Neural cell (in vitro differentiated cells): ENCODE measurements at regions not wholly inside any gene's neighbourhood (a gene's known extent, or its start where the extent isn't known, plus 50 kb on each side); places are given as distances from the start of the nearest gene placed in this dataset.
"Not testable (repeated sequence)": the region's sequence is repeated elsewhere in the genome, so short reads cannot be mapped to it uniquely, and the experiment has no call there.

Experiments used
- H2AFZ ChIP-seq: fragments of 200-600, 300-800 bp; sonication (generic), shearing (Covaris generic); 2 replicates; pipeline ENCODE4 v1.6.0; 2014; ENCODE audit warnings: low read depth, mild to moderate bottlenecking, antibody characterized with exemption, low read length, moderate library complexity
- H3F3A ChIP-seq: fragments of 200-600 bp; shearing (Covaris generic); 2 replicates; pipeline ENCODE4 v1.6.1; 2016; ENCODE audit warnings: mild to moderate bottlenecking, moderate library complexity, mixed read lengths, antibody characterized with exemption, low read length; ENCODE audit not compliant: insufficient read depth, poor library complexity, severe bottlenecking
- H3K27ac ChIP-seq: fragments of 200-600, 300-800 bp; sonication (generic), shearing (Covaris generic); 2 replicates; pipeline ENCODE4 v1.5.1; 2014; ENCODE audit warnings: mild to moderate bottlenecking, low read length, moderate library complexity
- H3K27me3 ChIP-seq: fragments of 300-800, 200-600 bp; sonication (generic), shearing (Covaris generic); 2 replicates; pipeline ENCODE4 v1.6.0; 2014; ENCODE audit warnings: mild to moderate bottlenecking, low read depth, low read length, moderate library complexity; ENCODE audit not compliant: insufficient read depth
- H3K36me3 ChIP-seq: fragments of 300-800, 200-600 bp; sonication (generic), shearing (Covaris generic); 2 replicates; pipeline ENCODE4 v1.5.1; 2014; ENCODE audit warnings: mild to moderate bottlenecking, antibody characterized with exemption, low read length, moderate library complexity; ENCODE audit not compliant: insufficient read depth
- H3K4me2 ChIP-seq: fragments of 300-800, 200-600 bp; sonication (generic), shearing (Covaris generic); 2 replicates; pipeline ENCODE4 v1.6.0; 2014; ENCODE audit warnings: mild to moderate bottlenecking, low read length
- H3K4me3 ChIP-seq: fragments of 300-800, 200-600 bp; sonication (generic), shearing (Covaris generic); 2 replicates; pipeline ENCODE4 v1.5.1; 2014; ENCODE audit warnings: mild to moderate bottlenecking, low read length, moderate library complexity
- H3K79me2 ChIP-seq: fragments of 200-600 bp; shearing (Covaris generic); replicated peaks from 2 replicates; pipeline ENCODE4 v1.6.0; 2014; ENCODE audit warnings: mild to moderate bottlenecking, low read length, moderate library complexity; ENCODE audit not compliant: insufficient read depth
- H3K9ac ChIP-seq: fragments of 300-800, 200-600 bp; sonication (generic), shearing (Covaris generic); 2 replicates; pipeline ENCODE4 v1.6.1; 2016; ENCODE audit warnings: mild to moderate bottlenecking, low read length, mixed read lengths
- H3K9me2 ChIP-seq: fragments of 200-600 bp; shearing (Covaris generic); 2 replicates; pipeline ENCODE4 v1.6.1; 2016; ENCODE audit warnings: mild to moderate bottlenecking, low read length, mixed read lengths; ENCODE audit not compliant: insufficient read depth
- H3K9me3 ChIP-seq: fragments of 200-600, 300-800 bp; sonication (generic), shearing (Covaris generic); 2 replicates; pipeline ENCODE4 v1.6.1; 2016; ENCODE audit warnings: mild to moderate bottlenecking, mixed run types, low read length, moderate library complexity, mixed read lengths
- H4K20me1 ChIP-seq: fragments of 200-600 bp; shearing (Covaris generic); 2 replicates; pipeline ENCODE4 v1.6.1; 2016; ENCODE audit warnings: mild to moderate bottlenecking, mixed run types; ENCODE audit not compliant: insufficient read depth
- EP300 ChIP-seq: fragments of 450-650 bp; conservative IDR thresholded peaks from 2 replicates; pipeline ENCODE4 v1.6.1; 2014; ENCODE audit warnings: antibody characterized with exemption, mild to moderate bottlenecking, moderate library complexity; ENCODE audit not compliant: poor library complexity, severe bottlenecking
- EZH2 ChIP-seq: fragments of 200-600, 300-800 bp; shearing (Covaris generic), sonication (generic); IDR thresholded peaks from 2 replicates; pipeline ENCODE4 v1.6.1; 2014; ENCODE audit warnings: antibody characterized with exemption, low read length, borderline replicate concordance, mild to moderate bottlenecking; ENCODE audit not compliant: insufficient read depth, poor library complexity, severe bottlenecking
- MXI1 ChIP-seq: fragments of 450-650 bp; conservative IDR thresholded peaks from 2 replicates; pipeline ENCODE4 v1.6.1; 2014; ENCODE audit warnings: antibody characterized with exemption, mild to moderate bottlenecking; ENCODE audit not compliant: poor library complexity, severe bottlenecking
- POLR2AphosphoS5 ChIP-seq: IDR thresholded peaks from 2 replicates; pipeline ENCODE4 v1.6.1; 2012
- RAD21 ChIP-seq: fragments of 450-650 bp; conservative IDR thresholded peaks from 2 replicates; pipeline ENCODE4 v1.6.1; 2014; ENCODE audit warnings: antibody characterized with exemption, mild to moderate bottlenecking, moderate library complexity
- SMC3 ChIP-seq: fragments of 450-650 bp; conservative IDR thresholded peaks from 2 replicates; pipeline ENCODE4 v1.6.1; 2014; ENCODE audit warnings: antibody characterized with exemption, mild to moderate bottlenecking, moderate library complexity; ENCODE audit not compliant: poor library complexity
- TAF1 ChIP-seq: IDR thresholded peaks from 2 replicates; pipeline ENCODE4 v1.6.1; 2012; ENCODE audit warnings: low read depth
- TF ChIP-seq, protein P1 (sequence below): IDR thresholded peaks from 2 replicates; pipeline ENCODE4 v1.6.1; 2012; ENCODE audit warnings: borderline replicate concordance
- TF ChIP-seq, protein P2 (sequence below): fragments of 450-650 bp; IDR thresholded peaks from 2 replicates; pipeline ENCODE4 v1.5.1; 2014; ENCODE audit warnings: antibody characterized with exemption, mild to moderate bottlenecking, moderate library complexity; ENCODE audit not compliant: poor library complexity, severe bottlenecking

DNA sequence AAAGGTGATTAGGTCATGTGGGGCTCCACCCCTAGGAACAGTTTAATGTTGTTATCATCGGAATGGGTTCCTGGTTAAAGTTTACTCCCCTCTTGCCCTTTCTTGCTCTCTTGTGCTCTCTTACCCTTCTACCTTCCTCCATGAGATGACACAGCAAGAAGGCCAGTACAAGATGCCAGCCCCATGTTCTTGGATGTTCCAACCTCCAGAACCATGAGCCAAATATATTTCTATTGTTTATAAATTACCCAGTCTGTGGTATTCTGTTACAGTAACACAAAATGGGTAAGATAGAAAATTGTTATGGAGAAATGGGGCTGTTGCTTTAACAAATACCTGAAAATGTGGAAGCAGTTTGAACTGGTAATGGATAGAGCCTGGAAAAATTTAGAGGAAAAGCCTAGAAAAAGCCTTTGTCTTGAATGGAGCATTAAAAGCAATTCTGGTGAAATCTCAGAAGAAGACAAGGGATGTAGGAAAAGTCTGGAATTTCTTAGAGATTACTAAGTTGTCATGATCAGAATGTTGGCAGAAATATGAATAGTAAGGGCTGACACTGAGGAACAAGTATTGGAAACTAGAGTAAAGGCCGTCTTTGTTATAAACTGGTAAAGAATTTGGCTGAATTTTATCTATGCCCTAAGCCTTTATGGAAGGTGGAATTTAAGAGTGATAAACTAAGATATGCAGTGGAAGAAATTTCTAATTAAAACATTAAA, 53.5 kb upstream of the TSC22D1 start:
- TF ChIP-seq POLR2AphosphoS5 = no peak
- TF ChIP-seq EZH2 = no peak
- no peak for TF ChIP-seq TAF1
- no peak for TF ChIP-seq RAD21
- Histone ChIP-seq H4K20me1 (no peaks in the 10 kb centered on the region), H3K79me2 (no peaks in the 10 kb centered on the region), H3K9ac (no peak overlapping the region), H3K9me2 (no peaks in the 10 kb centered on the region), H3K4me3 (no peak overlapping the region), H2AFZ (no peak overlapping the region), H3K27ac (no peak overlapping the region), H3K4me2 (no peak overlapping the region), H3K36me3 (no peaks in the 10 kb centered on the region), H3F3A (no peaks in the 10 kb centered on the region), H3K27me3 (no peaks in the 10 kb centered on the region), H3K9me3 (no peaks in the 10 kb centered on the region)

DNA sequence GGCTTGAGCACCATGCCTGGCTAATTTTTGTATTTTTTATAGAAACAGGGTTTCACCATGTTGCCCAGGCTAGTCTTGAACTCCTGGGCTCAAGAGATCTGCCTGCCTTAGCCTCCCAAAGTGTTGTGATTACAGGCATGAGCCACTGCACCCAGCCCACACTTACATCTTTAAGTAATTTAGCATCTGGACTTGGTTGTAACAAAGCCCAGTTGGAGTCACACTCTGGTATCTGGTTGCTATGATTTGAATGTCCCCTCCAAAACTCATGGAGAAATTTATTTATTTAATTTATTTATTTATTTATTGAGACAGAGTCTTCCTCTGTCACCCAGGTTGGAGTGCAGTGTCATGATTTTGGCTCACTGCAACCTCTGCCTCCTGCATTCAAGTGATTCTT, 52.7 kb upstream of the TSC22D1 start:
- H2AFZ ChIP-seq, H3K79me2 ChIP-seq, H3K9me2 ChIP-seq, H3K4me2 ChIP-seq, H3K27me3 ChIP-seq, H3K9ac ChIP-seq, H3F3A ChIP-seq, H3K27ac ChIP-seq, H3K36me3 ChIP-seq, H3K4me3 ChIP-seq, H3K9me3 ChIP-seq, H4K20me1 ChIP-seq: not testable (repeated sequence)

DNA sequence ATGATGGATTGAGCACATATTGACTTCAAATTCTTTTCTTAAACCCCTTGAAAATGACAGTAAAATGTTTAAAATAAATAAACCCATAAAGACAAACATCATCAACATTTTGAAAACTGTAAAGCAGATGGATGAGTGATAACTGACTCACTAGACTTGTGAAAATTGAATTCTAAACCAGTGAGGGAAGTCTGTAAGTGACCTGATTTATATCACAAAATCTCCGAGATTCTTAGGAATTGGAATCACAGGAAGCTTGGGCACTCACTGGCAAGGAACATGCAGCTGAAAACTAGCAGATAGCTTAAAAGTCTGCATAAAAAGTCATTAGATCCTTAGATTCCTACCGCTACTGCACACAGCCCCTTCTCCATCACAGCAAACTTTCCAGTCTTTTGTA, 51.3 kb upstream of the TSC22D1 start:
- H3K79me2 ChIP-seq = no peaks in the 10 kb centered on the region
- no peaks in the 10 kb centered on the region for H3K36me3 ChIP-seq
- H3K9ac ChIP-seq = no peak overlapping the region
- no peaks in the 10 kb centered on the region for H3K27me3 ChIP-seq
- TF ChIP-seq EZH2 = no peak
- no peak for TF ChIP-seq MXI1
- TF ChIP-seq SMC3 = no peak
- TF ChIP-seq, protein P1, sequence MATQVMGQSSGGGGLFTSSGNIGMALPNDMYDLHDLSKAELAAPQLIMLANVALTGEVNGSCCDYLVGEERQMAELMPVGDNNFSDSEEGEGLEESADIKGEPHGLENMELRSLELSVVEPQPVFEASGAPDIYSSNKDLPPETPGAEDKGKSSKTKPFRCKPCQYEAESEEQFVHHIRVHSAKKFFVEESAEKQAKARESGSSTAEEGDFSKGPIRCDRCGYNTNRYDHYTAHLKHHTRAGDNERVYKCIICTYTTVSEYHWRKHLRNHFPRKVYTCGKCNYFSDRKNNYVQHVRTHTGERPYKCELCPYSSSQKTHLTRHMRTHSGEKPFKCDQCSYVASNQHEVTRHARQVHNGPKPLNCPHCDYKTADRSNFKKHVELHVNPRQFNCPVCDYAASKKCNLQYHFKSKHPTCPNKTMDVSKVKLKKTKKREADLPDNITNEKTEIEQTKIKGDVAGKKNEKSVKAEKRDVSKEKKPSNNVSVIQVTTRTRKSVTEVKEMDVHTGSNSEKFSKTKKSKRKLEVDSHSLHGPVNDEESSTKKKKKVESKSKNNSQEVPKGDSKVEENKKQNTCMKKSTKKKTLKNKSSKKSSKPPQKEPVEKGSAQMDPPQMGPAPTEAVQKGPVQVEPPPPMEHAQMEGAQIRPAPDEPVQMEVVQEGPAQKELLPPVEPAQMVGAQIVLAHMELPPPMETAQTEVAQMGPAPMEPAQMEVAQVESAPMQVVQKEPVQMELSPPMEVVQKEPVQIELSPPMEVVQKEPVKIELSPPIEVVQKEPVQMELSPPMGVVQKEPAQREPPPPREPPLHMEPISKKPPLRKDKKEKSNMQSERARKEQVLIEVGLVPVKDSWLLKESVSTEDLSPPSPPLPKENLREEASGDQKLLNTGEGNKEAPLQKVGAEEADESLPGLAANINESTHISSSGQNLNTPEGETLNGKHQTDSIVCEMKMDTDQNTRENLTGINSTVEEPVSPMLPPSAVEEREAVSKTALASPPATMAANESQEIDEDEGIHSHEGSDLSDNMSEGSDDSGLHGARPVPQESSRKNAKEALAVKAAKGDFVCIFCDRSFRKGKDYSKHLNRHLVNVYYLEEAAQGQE = no peak
- TF ChIP-seq POLR2AphosphoS5 = no peak
- no peak for TF ChIP-seq TAF1
- TF ChIP-seq EP300 = no peak
- no peak for TF ChIP-seq RAD21
- TF ChIP-seq, protein P2, sequence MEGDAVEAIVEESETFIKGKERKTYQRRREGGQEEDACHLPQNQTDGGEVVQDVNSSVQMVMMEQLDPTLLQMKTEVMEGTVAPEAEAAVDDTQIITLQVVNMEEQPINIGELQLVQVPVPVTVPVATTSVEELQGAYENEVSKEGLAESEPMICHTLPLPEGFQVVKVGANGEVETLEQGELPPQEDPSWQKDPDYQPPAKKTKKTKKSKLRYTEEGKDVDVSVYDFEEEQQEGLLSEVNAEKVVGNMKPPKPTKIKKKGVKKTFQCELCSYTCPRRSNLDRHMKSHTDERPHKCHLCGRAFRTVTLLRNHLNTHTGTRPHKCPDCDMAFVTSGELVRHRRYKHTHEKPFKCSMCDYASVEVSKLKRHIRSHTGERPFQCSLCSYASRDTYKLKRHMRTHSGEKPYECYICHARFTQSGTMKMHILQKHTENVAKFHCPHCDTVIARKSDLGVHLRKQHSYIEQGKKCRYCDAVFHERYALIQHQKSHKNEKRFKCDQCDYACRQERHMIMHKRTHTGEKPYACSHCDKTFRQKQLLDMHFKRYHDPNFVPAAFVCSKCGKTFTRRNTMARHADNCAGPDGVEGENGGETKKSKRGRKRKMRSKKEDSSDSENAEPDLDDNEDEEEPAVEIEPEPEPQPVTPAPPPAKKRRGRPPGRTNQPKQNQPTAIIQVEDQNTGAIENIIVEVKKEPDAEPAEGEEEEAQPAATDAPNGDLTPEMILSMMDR = no peak
- no peak overlapping the region for H3K4me3 ChIP-seq
- no peaks in the 10 kb centered on the region for H4K20me1 ChIP-seq
- H3F3A ChIP-seq = no peaks in the 10 kb centered on the region
- no peak overlapping the region for H3K27ac ChIP-seq
- no peaks in the 10 kb centered on the region for H3K9me2 ChIP-seq
- no peaks in the 10 kb centered on the region for H3K9me3 ChIP-seq
- no peak overlapping the region for H3K4me2 ChIP-seq
- H2AFZ ChIP-seq = no peak overlapping the region
